ENCODE measurements at regions not wholly inside any gene's neighbourhood (a gene's known extent, or its start where the extent isn't known, plus 50 kb on each side); places are given as distances from the start of the nearest gene placed in this dataset.

DNA sequence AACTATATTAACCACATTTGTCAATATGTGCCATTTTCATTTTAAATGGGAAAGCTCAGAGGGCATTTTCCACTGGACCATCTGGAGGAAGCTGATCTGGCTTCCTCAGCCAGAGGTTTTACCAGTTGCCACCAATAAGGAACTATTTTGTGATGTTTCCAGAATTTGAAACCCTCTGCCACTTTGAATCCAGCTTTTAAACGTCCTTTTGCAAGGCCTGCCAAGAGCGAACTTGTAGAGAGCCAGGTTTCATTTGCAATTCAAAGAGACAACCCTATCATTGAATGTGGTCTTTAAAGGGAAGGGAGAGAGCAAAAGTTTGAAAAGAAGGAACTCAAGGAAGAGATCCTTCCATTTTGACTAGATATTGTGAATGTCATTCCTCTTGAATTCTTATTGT is 123.3 kb upstream of the CHL1 start:
- TF ChIP-seq, protein P1, sequence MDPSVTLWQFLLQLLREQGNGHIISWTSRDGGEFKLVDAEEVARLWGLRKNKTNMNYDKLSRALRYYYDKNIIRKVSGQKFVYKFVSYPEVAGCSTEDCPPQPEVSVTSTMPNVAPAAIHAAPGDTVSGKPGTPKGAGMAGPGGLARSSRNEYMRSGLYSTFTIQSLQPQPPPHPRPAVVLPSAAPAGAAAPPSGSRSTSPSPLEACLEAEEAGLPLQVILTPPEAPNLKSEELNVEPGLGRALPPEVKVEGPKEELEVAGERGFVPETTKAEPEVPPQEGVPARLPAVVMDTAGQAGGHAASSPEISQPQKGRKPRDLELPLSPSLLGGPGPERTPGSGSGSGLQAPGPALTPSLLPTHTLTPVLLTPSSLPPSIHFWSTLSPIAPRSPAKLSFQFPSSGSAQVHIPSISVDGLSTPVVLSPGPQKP (IDR thresholded peaks at IDR 0.05; ENCODE audit: borderline replicate concordance, low read depth, low read length), result no peak
- TF ChIP-seq MAZ (IDR thresholded peaks at IDR 0.05; ENCODE audit: borderline replicate concordance, low read depth, low read length) (no peak), POLR2A (IDR thresholded peaks at IDR 0.05; ENCODE audit: low read depth, low read length) (no peak), SMC3 (IDR thresholded peaks at IDR 0.05; ENCODE audit: low read depth, low read length) (no peak), MXI1 (IDR thresholded peaks at IDR 0.05; ENCODE audit: borderline replicate concordance, low read depth, low read length) (no peak), BHLHE40 (IDR thresholded peaks at IDR 0.05; ENCODE audit: low read depth, low read length) (no peak), MAFK (IDR thresholded peaks at IDR 0.05; ENCODE audit: low read depth, low read length) (no peak), FOS (IDR thresholded peaks at IDR 0.05; ENCODE audit: low read depth, low read length) (no peak), RAD21 (IDR thresholded peaks at IDR 0.05; ENCODE audit: low read length) (no peak)
- TF ChIP-seq, protein P2, sequence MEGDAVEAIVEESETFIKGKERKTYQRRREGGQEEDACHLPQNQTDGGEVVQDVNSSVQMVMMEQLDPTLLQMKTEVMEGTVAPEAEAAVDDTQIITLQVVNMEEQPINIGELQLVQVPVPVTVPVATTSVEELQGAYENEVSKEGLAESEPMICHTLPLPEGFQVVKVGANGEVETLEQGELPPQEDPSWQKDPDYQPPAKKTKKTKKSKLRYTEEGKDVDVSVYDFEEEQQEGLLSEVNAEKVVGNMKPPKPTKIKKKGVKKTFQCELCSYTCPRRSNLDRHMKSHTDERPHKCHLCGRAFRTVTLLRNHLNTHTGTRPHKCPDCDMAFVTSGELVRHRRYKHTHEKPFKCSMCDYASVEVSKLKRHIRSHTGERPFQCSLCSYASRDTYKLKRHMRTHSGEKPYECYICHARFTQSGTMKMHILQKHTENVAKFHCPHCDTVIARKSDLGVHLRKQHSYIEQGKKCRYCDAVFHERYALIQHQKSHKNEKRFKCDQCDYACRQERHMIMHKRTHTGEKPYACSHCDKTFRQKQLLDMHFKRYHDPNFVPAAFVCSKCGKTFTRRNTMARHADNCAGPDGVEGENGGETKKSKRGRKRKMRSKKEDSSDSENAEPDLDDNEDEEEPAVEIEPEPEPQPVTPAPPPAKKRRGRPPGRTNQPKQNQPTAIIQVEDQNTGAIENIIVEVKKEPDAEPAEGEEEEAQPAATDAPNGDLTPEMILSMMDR (conservative IDR thresholded peaks at IDR 0.05; ENCODE audit: low read depth, low read length), result no peak
- TF ChIP-seq, protein P3, sequence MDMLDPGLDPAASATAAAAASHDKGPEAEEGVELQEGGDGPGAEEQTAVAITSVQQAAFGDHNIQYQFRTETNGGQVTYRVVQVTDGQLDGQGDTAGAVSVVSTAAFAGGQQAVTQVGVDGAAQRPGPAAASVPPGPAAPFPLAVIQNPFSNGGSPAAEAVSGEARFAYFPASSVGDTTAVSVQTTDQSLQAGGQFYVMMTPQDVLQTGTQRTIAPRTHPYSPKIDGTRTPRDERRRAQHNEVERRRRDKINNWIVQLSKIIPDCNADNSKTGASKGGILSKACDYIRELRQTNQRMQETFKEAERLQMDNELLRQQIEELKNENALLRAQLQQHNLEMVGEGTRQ (IDR thresholded peaks at IDR 0.05; ENCODE audit: low read depth, low read length), result no peak
